A549 (cell line): ENCODE measurements at regions not wholly inside any gene's neighbourhood (a gene's known extent, or its start where the extent isn't known, plus 50 kb on each side); places are given as distances from the start of the nearest gene placed in this dataset.

Experiments used
- CEBPB ChIP-seq, 2 experiments: fragments of >200 bp in 1 of 2; sonication (Bioruptor Twin) in 1 of 2; formaldehyde crosslinking in 1 of 2; IDR thresholded peaks; 2 replicates each; pipeline ENCODE4 v1.6.1; 2012 to 2016
- CHD4 ChIP-seq: fragments of 200-600 bp; sonication (generic); IDR thresholded peaks from 2 replicates; pipeline ENCODE4 v1.6.1; 2016; ENCODE audit warnings: antibody characterized with exemption, mild to moderate bottlenecking, borderline replicate concordance
- CTCF ChIP-seq: fragments of >200 bp; sonication (Bioruptor Twin); formaldehyde crosslinking; IDR thresholded peaks from 3 replicates; pipeline ENCODE4 v1.5.1; 2016
- ESRRA ChIP-seq: fragments of 150-350 bp; IDR thresholded peaks from 2 replicates; pipeline ENCODE4 v1.6.1; 2014; ENCODE audit warnings: mild to moderate bottlenecking, low read length, borderline replicate concordance
- MYC ChIP-seq: IDR thresholded peaks from 2 replicates; pipeline ENCODE4 v1.6.1; 2012; ENCODE audit warnings: mild to moderate bottlenecking, inconsistent platforms, low read length, improper control_type of control experiment, borderline replicate concordance
- POLR2AphosphoS2 ChIP-seq: conservative IDR thresholded peaks from 2 replicates; pipeline ENCODE4 v1.6.1; 2012; ENCODE audit warnings: low read length, improper control_type of control experiment, inconsistent platforms
- TF ChIP-seq, protein P1 (sequence below): IDR thresholded peaks from 2 replicates; pipeline ENCODE4 v1.6.1; 2012

GRCh38 chr14:87111126-87111525 is 881.9 kb downstream of the GALC start:
- TF ChIP-seq CTCF (no peak), MYC (no peak), POLR2AphosphoS2 (no peak), CEBPB (IDR thresholded peaks at IDR 0.05) (no peak), ESRRA (no peak), CHD4 (no peak)
- TF ChIP-seq, protein P1, sequence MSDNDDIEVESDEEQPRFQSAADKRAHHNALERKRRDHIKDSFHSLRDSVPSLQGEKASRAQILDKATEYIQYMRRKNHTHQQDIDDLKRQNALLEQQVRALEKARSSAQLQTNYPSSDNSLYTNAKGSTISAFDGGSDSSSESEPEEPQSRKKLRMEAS = no peak
